ENCODE measurements at regions not wholly inside any gene's neighbourhood (a gene's known extent, or its start where the extent isn't known, plus 50 kb on each side); places are given as distances from the start of the nearest gene placed in this dataset.
A peak's percentile ranks its signal among the peaks of the same experiment; 100 is the strongest.

GRCh38 chr14:106556665-106557289 is 1030.4 kb downstream of the TMEM121 start:
- H3K36me3 ChIP-seq (ENCODE audit: control insufficient read depth in 2 of 4, insufficient read depth in 4 of 4, low read length in 3 of 4), result peaks cover 0 to 2% (median 0%) of the 10 kb centered on the region in 4 experiments; a peak in 1 of 8 replicates
- POLR2A ChIA-PET (ENCODE audit: partially characterized antibody), result no interaction called here
- no peak overlapping the region for H3K23ac ChIP-seq (ENCODE audit: insufficient read length)
- H2BK120ac ChIP-seq (replicated peaks; ENCODE audit: low read depth, low read length), result no peak overlapping the region
- H2AFZ ChIP-seq (ENCODE audit: low read length), result no peak overlapping the region
- no peaks in the 10 kb centered on the region for H3K4me1 ChIP-seq (replicated peaks in 1 of 4; ENCODE audit: control insufficient read depth in 3 of 4, insufficient read depth in 4 of 4, low read length in 3 of 4)
- H3K56ac ChIP-seq (replicated peaks; ENCODE audit: insufficient read length, low read depth, low read length), result no peak overlapping the region
- H4K20me1 ChIP-seq (replicated peaks in 1 of 2; ENCODE audit: control insufficient read depth in 1 of 2, insufficient read depth in 2 of 2, low read length in 2 of 2), result no peaks in the 10 kb centered on the region
- no peak for FAIRE-seq
- H3K9me3 ChIP-seq (ENCODE audit: insufficient read depth in 2 of 2, low read depth in 1 of 2, low read length in 1 of 2), result peaks cover 57 to 66% of the 10 kb centered on the region in 2 experiments
- no peak overlapping the region for H3K4me2 ChIP-seq (ENCODE audit: insufficient read depth in 1 of 2, low read depth in 2 of 2, low read length in 2 of 2)
- H3K79me1 ChIP-seq (ENCODE audit: low read depth, low read length), result no peaks in the 10 kb centered on the region
- H2BK5ac ChIP-seq (ENCODE audit: low read depth, low read length), result no peak overlapping the region
- no peak overlapping the region for H2BK20ac ChIP-seq (ENCODE audit: low read length)
- H4K91ac ChIP-seq (replicated peaks; ENCODE audit: insufficient read length, low read length), result no peak overlapping the region
- no peaks in the 10 kb centered on the region for H3K23me2 ChIP-seq (ENCODE audit: low read depth, low read length)
- CTCF ChIA-PET (ENCODE audit: partially characterized antibody), result interaction anchor here (0.7 to 1.1 kb wide), 2 partner anchors 15 to 38 kb away, joined by 3 read pairs; no protein-coding TSS in a partner anchor
- 51% methylated on average over 13 of the region's 13 CpGs; no CpG with 5 or more reads in 1 of the 2 experiments for WGBS, 2 experiments (ENCODE audit: extremely low coverage in 1 of 2, insufficient coverage in 1 of 2, insufficient read length in 1 of 2, insufficient replicate concordance in 2 of 2, low coverage in 1 of 2, low lambda C conversion rate in 2 of 2, missing lambda C conversion rate in 1 of 2)
- H3K27ac ChIP-seq (ENCODE audit: low read depth, low read length), result no peak overlapping the region
- H2BK12ac ChIP-seq (ENCODE audit: low read depth, low read length), result no peak overlapping the region
- H3K4me3 ChIP-seq (ENCODE audit: extremely low read depth in 1 of 4, insufficient read depth in 2 of 4, low read depth in 3 of 4, low read length in 4 of 4), result no peak overlapping the region
- H3K14ac ChIP-seq (ENCODE audit: insufficient read length), result no peak overlapping the region
- no peak overlapping the region for H4K5ac ChIP-seq (ENCODE audit: insufficient read length, low read depth, low read length)
- no peak overlapping the region for H2BK15ac ChIP-seq (ENCODE audit: low read length)
- no peaks in the 10 kb centered on the region for H3K79me2 ChIP-seq (ENCODE audit: control insufficient read depth in 1 of 2, insufficient read depth in 2 of 2, low read length in 2 of 2)
- H4K8ac ChIP-seq (ENCODE audit: extremely low read depth, insufficient read depth, low read length), result no peak overlapping the region
- H3K4ac ChIP-seq (replicated peaks; ENCODE audit: insufficient read length, low read depth, low read length), result no peak overlapping the region
- H3K27me3 ChIP-seq (replicated peaks in 1 of 4; ENCODE audit: control insufficient read depth in 3 of 4, extremely low read depth in 1 of 4, insufficient read depth in 3 of 4, low read length in 3 of 4), result no peaks in the 10 kb centered on the region
- no peak overlapping the region for H3K18ac ChIP-seq (ENCODE audit: extremely low read depth, low read length)
- H2AK5ac ChIP-seq (ENCODE audit: low read depth, low read length), result no peak overlapping the region
- no peak overlapping the region for H3K9ac ChIP-seq (replicated peaks in 1 of 4; ENCODE audit: extremely low read depth in 1 of 4, low read depth in 3 of 4, low read length in 3 of 4)
- DNase-seq (ENCODE audit: low read depth in 1 of 2, low spot score in 2 of 2), result peak in 1 of 2 experiments; percentile 53
- no peak for TF ChIP-seq POU5F1 (IDR thresholded peaks at IDR 0.05; ENCODE audit: low read depth, low read length)
- no peak for TF ChIP-seq CREB1 (IDR thresholded peaks at IDR 0.05)
- no peak for TF ChIP-seq CHD1 (IDR thresholded peaks at IDR 0.05; ENCODE audit: low read depth, low read length)
- no peak for TF ChIP-seq BACH1 (IDR thresholded peaks at IDR 0.05; ENCODE audit: low read length)
- TF ChIP-seq RAD21 (IDR thresholded peaks at IDR 0.05 in 1 of 2, conservative IDR thresholded peaks at IDR 0.05 in 1 of 2; ENCODE audit: low read depth in 2 of 2, low read length in 2 of 2), result peak in 1 of 2 experiments; percentile 7; a peak in 1 of 4 replicates
- TF ChIP-seq ASH2L (IDR thresholded peaks at IDR 0.05; ENCODE audit: low read length), result no peak
- no peak for TF ChIP-seq SRF (IDR thresholded peaks at IDR 0.05; ENCODE audit: low read depth, low read length)
- TF ChIP-seq POLR2AphosphoS5 (IDR thresholded peaks at IDR 0.05; ENCODE audit: low read depth, low read length), result no peak
- no peak for TF ChIP-seq POLR2A (IDR thresholded peaks at IDR 0.05; ENCODE audit: control extremely low read depth in 1 of 2, low read depth in 2 of 2, low read length in 2 of 2)
- no peak for TF ChIP-seq NRF1 (IDR thresholded peaks at IDR 0.05; ENCODE audit: low read depth, low read length)
- no peak for TF ChIP-seq GTF2F1 (IDR thresholded peaks at IDR 0.05; ENCODE audit: borderline replicate concordance, low read depth, low read length)
- TF ChIP-seq, protein P1, sequence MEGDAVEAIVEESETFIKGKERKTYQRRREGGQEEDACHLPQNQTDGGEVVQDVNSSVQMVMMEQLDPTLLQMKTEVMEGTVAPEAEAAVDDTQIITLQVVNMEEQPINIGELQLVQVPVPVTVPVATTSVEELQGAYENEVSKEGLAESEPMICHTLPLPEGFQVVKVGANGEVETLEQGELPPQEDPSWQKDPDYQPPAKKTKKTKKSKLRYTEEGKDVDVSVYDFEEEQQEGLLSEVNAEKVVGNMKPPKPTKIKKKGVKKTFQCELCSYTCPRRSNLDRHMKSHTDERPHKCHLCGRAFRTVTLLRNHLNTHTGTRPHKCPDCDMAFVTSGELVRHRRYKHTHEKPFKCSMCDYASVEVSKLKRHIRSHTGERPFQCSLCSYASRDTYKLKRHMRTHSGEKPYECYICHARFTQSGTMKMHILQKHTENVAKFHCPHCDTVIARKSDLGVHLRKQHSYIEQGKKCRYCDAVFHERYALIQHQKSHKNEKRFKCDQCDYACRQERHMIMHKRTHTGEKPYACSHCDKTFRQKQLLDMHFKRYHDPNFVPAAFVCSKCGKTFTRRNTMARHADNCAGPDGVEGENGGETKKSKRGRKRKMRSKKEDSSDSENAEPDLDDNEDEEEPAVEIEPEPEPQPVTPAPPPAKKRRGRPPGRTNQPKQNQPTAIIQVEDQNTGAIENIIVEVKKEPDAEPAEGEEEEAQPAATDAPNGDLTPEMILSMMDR (IDR thresholded peaks at IDR 0.05; ENCODE audit: control extremely low read depth in 1 of 3, insufficient read depth in 1 of 3, low read depth in 1 of 3, low read length in 3 of 3), result peak; percentile 3 to 46 (median 32); a peak in 2 of 4 replicates

Data from H1 (cell line).